Hepatocyte (in vitro differentiated cells): ENCODE measurements at regions not wholly inside any gene's neighbourhood (a gene's known extent, or its start where the extent isn't known, plus 50 kb on each side); places are given as distances from the start of the nearest gene placed in this dataset. TPM values are rescaled to one million over a fixed set of nuclear protein-coding genes. Genes with fewer than 3 reads are reported as not detected.

Experiments used
- DNase-seq: peaks from one replicate; pipeline ENCODE4 v3.0.0-alpha.2; 2016; ENCODE audit warnings: low spot score
- H2AFZ ChIP-seq: fragments of 200-600 bp; sonication (generic); 2 replicates; pipeline ENCODE4 v1.6.0; 2016; ENCODE audit warnings: antibody characterized with exemption, mild to moderate bottlenecking
- H3K27ac ChIP-seq: fragments of 200-600 bp; sonication (generic); 2 replicates; pipeline ENCODE4 v1.5.1; 2016; ENCODE audit warnings: mild to moderate bottlenecking
- H3K27me3 ChIP-seq: fragments of 200-600 bp; sonication (generic); 2 replicates; pipeline ENCODE4 v1.6.1; 2016
- H3K36me3 ChIP-seq: fragments of 200-600 bp; sonication (generic); replicated peaks from 2 replicates; pipeline ENCODE4 v1.5.1; 2016; ENCODE audit warnings: low read depth; ENCODE audit not compliant: insufficient read depth
- H3K4me1 ChIP-seq: fragments of 200-600 bp; sonication (generic); 2 replicates; pipeline ENCODE4 v1.5.1; 2016; ENCODE audit warnings: mild to moderate bottlenecking, moderate library complexity; ENCODE audit not compliant: insufficient read depth
- H3K4me2 ChIP-seq: fragments of 200-600 bp; sonication (generic); 2 replicates; pipeline ENCODE4 v1.6.0; 2016
- H3K4me3 ChIP-seq: fragments of 200-600 bp; sonication (generic); 2 replicates; pipeline ENCODE4 v1.5.1; 2016; ENCODE audit warnings: mild to moderate bottlenecking
- H3K79me2 ChIP-seq: fragments of 200-600 bp; sonication (generic); 2 replicates; pipeline ENCODE4 v1.6.0; 2017; ENCODE audit warnings: mild to moderate bottlenecking
- H3K9me2 ChIP-seq: fragments of 200-600 bp; sonication (generic); replicated peaks from 2 replicates; pipeline ENCODE4 v1.6.0; 2017; ENCODE audit warnings: mild to moderate bottlenecking; ENCODE audit not compliant: insufficient read depth
- H3K9me3 ChIP-seq: fragments of 200-600 bp; sonication (generic); 2 replicates; pipeline ENCODE4 v1.5.1; 2016; ENCODE audit warnings: low read depth, mild to moderate bottlenecking
- H4K20me1 ChIP-seq: fragments of 200-600 bp; sonication (generic); 2 replicates; pipeline ENCODE4 v1.6.0; 2016; ENCODE audit warnings: mild to moderate bottlenecking; ENCODE audit not compliant: insufficient read depth, poor library complexity, severe bottlenecking
- EZH2 ChIP-seq: fragments of 200-600 bp; sonication (generic); IDR thresholded peaks from 2 replicates; pipeline ENCODE4 v1.6.1; 2016; ENCODE audit warnings: antibody characterized with exemption, mild to moderate bottlenecking, borderline replicate concordance
- EZH2phosphoT487 ChIP-seq: fragments of 200-600 bp; sonication (generic); IDR thresholded peaks from one replicate; pipeline ENCODE4 v1.6.1; 2018; ENCODE audit warnings: antibody characterized with exemption, mild to moderate bottlenecking, low read depth, moderate library complexity; ENCODE audit not compliant: unreplicated experiment, severe bottlenecking
- WGBS: methylation state at CpG from one replicate; pipeline ENCODE4 v1.1.6; 2016; ENCODE audit warnings: low lambda C conversion rate; ENCODE audit errors: missing lambda C conversion rate; 5-methylcytosine and 5-hydroxymethylcytosine counted together
- small RNA-seq: library from RNA; depleted of rRNA; stranded (forward); fragments of <200 nt; gene quantifications from one replicate; pipeline ENCODE3, GENCODE V24; 2014
- TF ChIP-seq, protein P1 (sequence below): fragments of 200-600 bp; sonication (generic); IDR thresholded peaks from 2 replicates; pipeline ENCODE4 v1.5.1; 2016; ENCODE audit warnings: antibody characterized with exemption, mild to moderate bottlenecking; ENCODE audit not compliant: poor library complexity

DNA sequence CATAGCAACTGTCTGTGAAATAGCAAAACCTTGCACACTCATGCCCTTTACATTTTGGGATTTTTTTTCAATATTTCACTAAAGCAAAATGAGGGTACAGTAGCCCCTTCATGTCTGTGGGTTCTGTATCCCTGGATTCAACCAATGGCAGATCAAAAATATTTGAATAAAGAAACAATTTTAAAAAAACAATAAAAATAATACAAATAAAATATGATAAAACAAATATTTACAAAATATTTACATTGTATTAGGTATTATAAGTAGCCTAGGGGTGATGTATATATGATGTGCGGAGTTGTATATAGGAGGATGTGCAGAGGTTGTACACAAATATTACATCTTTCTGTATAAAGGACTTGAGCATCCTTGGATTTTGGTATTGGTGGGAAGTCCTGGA lies 67.3 kb upstream of the CDH10 start:
- H3K27ac ChIP-seq = no peak overlapping the region
- H3K27me3 ChIP-seq = no peaks in the 10 kb centered on the region
- no peaks in the 10 kb centered on the region for H3K79me2 ChIP-seq
- no peak for TF ChIP-seq EZH2
- TF ChIP-seq, protein P1, sequence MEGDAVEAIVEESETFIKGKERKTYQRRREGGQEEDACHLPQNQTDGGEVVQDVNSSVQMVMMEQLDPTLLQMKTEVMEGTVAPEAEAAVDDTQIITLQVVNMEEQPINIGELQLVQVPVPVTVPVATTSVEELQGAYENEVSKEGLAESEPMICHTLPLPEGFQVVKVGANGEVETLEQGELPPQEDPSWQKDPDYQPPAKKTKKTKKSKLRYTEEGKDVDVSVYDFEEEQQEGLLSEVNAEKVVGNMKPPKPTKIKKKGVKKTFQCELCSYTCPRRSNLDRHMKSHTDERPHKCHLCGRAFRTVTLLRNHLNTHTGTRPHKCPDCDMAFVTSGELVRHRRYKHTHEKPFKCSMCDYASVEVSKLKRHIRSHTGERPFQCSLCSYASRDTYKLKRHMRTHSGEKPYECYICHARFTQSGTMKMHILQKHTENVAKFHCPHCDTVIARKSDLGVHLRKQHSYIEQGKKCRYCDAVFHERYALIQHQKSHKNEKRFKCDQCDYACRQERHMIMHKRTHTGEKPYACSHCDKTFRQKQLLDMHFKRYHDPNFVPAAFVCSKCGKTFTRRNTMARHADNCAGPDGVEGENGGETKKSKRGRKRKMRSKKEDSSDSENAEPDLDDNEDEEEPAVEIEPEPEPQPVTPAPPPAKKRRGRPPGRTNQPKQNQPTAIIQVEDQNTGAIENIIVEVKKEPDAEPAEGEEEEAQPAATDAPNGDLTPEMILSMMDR = no peak
- TF ChIP-seq EZH2phosphoT487 = no peak
- 94% methylated on average over 1 of the region's 1 CpG for WGBS
- no peaks in the 10 kb centered on the region for H4K20me1 ChIP-seq
- no peaks in the 10 kb centered on the region for H3K4me1 ChIP-seq
- H3K4me3 ChIP-seq = no peak overlapping the region
- no peak overlapping the region for H2AFZ ChIP-seq
- no peaks in the 10 kb centered on the region for H3K36me3 ChIP-seq
- no peak overlapping the region for H3K4me2 ChIP-seq
- no peak for DNase-seq
- no peaks in the 10 kb centered on the region for H3K9me2 ChIP-seq
- H3K9me3 ChIP-seq = no peaks in the 10 kb centered on the region

DNA sequence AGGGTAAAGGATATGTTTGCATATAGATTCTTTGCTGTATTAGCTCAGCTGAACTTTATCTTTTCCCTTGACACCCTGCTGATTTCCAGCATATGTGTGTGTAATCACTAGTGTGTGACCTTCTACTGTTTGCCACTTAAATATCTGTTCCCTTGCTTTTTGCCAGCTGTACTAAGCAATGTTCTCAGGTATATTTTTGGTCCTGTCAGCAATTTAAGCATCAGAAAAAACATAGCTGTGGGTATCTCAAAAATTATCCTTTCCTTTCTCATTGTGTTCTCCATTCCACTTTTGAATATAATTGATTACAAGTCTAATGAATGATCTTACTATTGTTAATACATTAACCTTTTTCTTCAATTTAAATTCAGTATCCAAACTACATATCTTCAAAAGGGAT lies 59.2 kb upstream of the CDH10 start:
- no peak overlapping the region for H3K4me3 ChIP-seq
- no peaks in the 10 kb centered on the region for H3K9me3 ChIP-seq
- no peaks in the 10 kb centered on the region for H3K79me2 ChIP-seq
- no peaks in the 10 kb centered on the region for H3K36me3 ChIP-seq
- no peaks in the 10 kb centered on the region for H3K27me3 ChIP-seq
- no peak overlapping the region for H3K27ac ChIP-seq
- H3K4me1 ChIP-seq = no peaks in the 10 kb centered on the region
- no peak overlapping the region for H2AFZ ChIP-seq
- TF ChIP-seq, protein P1 = no peak
- TF ChIP-seq EZH2 = no peak
- TF ChIP-seq EZH2phosphoT487 = no peak
- peak overlapping the region; percentile 40 for H3K4me2 ChIP-seq
- DNase-seq = no peak
- H4K20me1 ChIP-seq = no peaks in the 10 kb centered on the region
- no peaks in the 10 kb centered on the region for H3K9me2 ChIP-seq

Small RNA genes in the stretch of these regions (small RNA-seq; reads per million reads assigned to genes)
- gene AC022140.2 = not detected
- gene AC106754.2 = not detected
- gene BTG4P1 = not detected
- gene RF00019 = not detected
- gene RF00070 = not detected
- gene RNU6-374P = not detected
